ENCODE measurements at regions not wholly inside any gene's neighbourhood (a gene's known extent, or its start where the extent isn't known, plus 50 kb on each side); places are given as distances from the start of the nearest gene placed in this dataset.

DNA sequence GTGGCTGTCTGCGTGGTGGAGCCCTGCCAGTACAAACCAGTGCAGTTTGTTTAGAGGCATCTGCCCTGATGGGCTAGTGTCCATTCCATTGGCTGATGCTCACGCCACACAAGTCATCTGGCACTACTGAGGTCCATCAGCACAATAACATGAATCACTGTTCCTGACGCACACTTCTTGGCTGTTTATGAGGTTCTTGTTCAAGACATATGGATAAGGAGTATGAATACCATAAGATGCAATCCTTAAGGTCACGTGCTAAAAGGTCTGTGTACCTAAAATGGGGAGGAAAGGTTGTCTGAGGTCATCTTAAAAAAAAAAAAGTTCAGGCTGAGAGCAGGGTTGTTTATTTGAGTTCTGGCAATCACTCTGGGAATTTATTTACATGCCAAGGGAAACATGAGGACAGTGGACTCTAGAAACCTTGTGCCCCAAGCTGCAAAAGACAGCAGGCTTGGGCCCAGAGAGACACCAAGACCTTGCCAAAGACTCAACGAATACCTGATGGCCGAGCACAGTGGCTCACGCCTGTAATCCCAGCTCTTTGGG is 54.1 kb upstream of the SHLD1 start:
- TF ChIP-seq POLR2A (IDR thresholded peaks at IDR 0.05; ENCODE audit: low read length) (no peak), GATA1 (IDR thresholded peaks at IDR 0.05; ENCODE audit: low read depth, low read length) (no peak)

Data from erythroblast (primary cell).